ENCODE measurements at regions not wholly inside any gene's neighbourhood (a gene's known extent, or its start where the extent isn't known, plus 50 kb on each side); places are given as distances from the start of the nearest gene placed in this dataset.
A peak's percentile ranks its signal among the peaks of the same experiment; 100 is the strongest.

GRCh38 chr1:67632811-67633655, 52.0 kb upstream of the GADD45A start:
- in situ Hi-C loops (cut with MboI; ENCODE audit: low pct_ligation_motif_present in 1 of 4, low pct_unique_long_range_greater_than_20kb in 1 of 4, low sequenced_read_pairs in 3 of 4) (no loop called here), intact Hi-C loops (cut with DNase I; ENCODE audit: low total_unique reads) (no loop called here)
- Histone ChIP-seq H3K4me1 (peaks cover 8 to 42% (median 27%) of the 10 kb centered on the region in 4 donors), H3K9me3 (no peaks in the 10 kb centered on the region), H3K27ac (peak overlapping the region; percentile 75 to 85 (median 78)), H3K4me3 (no peak overlapping the region), H3K36me3 (no peaks in the 10 kb centered on the region), H3K27me3 (no peaks in the 10 kb centered on the region)
- 63 to 79% methylated on average over 2 to 10 of the region's 10 CpGs for WGBS, 2 donors (ENCODE audit: low coverage in 1 of 2)
- TF ChIP-seq POLR2AphosphoS5 (IDR thresholded peaks at IDR 0.05), result no peak
- no peak for TF ChIP-seq CTCF (IDR thresholded peaks at IDR 0.05)
- no peak for TF ChIP-seq EP300 (IDR thresholded peaks at IDR 0.05; ENCODE audit: low read depth)
- TF ChIP-seq POLR2A (IDR thresholded peaks at IDR 0.05), result no peak
- no peak for DNase-seq

- DNase-seq, result no peak
- WGBS, 2 donors (ENCODE audit: low coverage in 1 of 2), result 86 to 89% methylated on average over 3 to 6 of the region's 6 CpGs
These were observed 50.5 kb upstream of the GADD45A start for GRCh38 chr1:67634396-67634935.

GRCh38 chr1:67635055-67635809, 49.8 kb upstream of the GADD45A start:
- Histone ChIP-seq H3K4me3 (no peak overlapping the region), H3K27me3 (no peaks in the 10 kb centered on the region), H3K27ac (no peak overlapping the region), H3K36me3 (no peaks in the 10 kb centered on the region), H3K4me1 (peaks cover 8 to 33% (median 27%) of the 10 kb centered on the region in 4 donors), H3K9me3 (no peaks in the 10 kb centered on the region)
- WGBS, 2 donors (ENCODE audit: low coverage in 1 of 2), result 80% methylated on average over 6 to 14 of the region's 14 CpGs
- intact Hi-C loops (cut with DNase I; ENCODE audit: low total_unique reads) (no loop called here), in situ Hi-C loops (cut with MboI; ENCODE audit: low pct_ligation_motif_present in 1 of 4, low pct_unique_long_range_greater_than_20kb in 1 of 4, low sequenced_read_pairs in 3 of 4) (no loop called here)
- no peak for DNase-seq
- no peak for TF ChIP-seq EP300 (IDR thresholded peaks at IDR 0.05; ENCODE audit: low read depth)
- no peak for TF ChIP-seq POLR2AphosphoS5 (IDR thresholded peaks at IDR 0.05)
- TF ChIP-seq POLR2A (IDR thresholded peaks at IDR 0.05), result no peak
- TF ChIP-seq CTCF (IDR thresholded peaks at IDR 0.05), result no peak

More at GRCh38 chr1:67634396-67634935, 50.5 kb upstream of the GADD45A start:
- intact Hi-C loops (cut with DNase I; ENCODE audit: low total_unique reads) (no loop called here), in situ Hi-C loops (cut with MboI; ENCODE audit: low pct_ligation_motif_present in 1 of 4, low pct_unique_long_range_greater_than_20kb in 1 of 4, low sequenced_read_pairs in 3 of 4) (no loop called here)
- no peak overlapping the region for H3K4me3 ChIP-seq
- no peaks in the 10 kb centered on the region for H3K36me3 ChIP-seq
- no peaks in the 10 kb centered on the region for H3K9me3 ChIP-seq
- H3K27me3 ChIP-seq, result no peaks in the 10 kb centered on the region
- H3K4me1 ChIP-seq, result peaks cover 8 to 39% (median 27%) of the 10 kb centered on the region in 4 donors
- peak overlapping the region in 3 of 4 donors; percentile 75 to 85 (median 77) for H3K27ac ChIP-seq
- TF ChIP-seq POLR2AphosphoS5 (IDR thresholded peaks at IDR 0.05) (no peak), POLR2A (IDR thresholded peaks at IDR 0.05) (no peak), CTCF (IDR thresholded peaks at IDR 0.05) (no peak)

Small RNAs in the stretch of these regions (small RNA-seq; reads per million reads assigned to genes)
- 0 reads per million in 4 donors for gene RNU6-1031P

Measured in transverse colon (tissue), 4 donors.